GM04504 (cell line): ENCODE measurements at regions not wholly inside any gene's neighbourhood (a gene's known extent, or its start where the extent isn't known, plus 50 kb on each side); places are given as distances from the start of the nearest gene placed in this dataset.
"Not testable (repeated sequence)": the region's sequence is repeated elsewhere in the genome, so short reads cannot be mapped to it uniquely, and the experiment has no call there.

ENCODE experiments used
- DNase-seq: peaks from one replicate; pipeline ENCODE4 v3.0.0-alpha.2; 2012; ENCODE audit warnings: low read depth

GRCh38 chr17:71494062-71494855, 626.6 kb upstream of the SOX9 start:
- no peak for DNase-seq

DNA sequence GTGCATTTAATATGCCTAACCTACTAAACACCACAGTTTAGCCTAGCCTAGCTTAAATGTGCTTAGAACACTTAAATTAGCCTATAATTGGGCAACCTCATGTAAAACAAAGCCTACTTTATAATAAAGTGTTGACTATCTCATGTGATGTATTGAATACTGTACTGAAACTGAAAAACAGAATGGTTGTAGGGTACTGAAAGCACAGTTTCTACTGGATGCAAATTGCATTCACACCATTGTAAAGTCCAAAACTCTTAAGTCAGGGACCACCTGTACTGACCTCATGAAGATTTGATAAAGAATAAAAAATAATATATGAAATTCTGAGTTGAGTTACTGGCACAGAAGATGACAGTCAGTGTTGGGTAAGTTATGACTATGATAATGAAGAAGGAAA, 625.4 kb upstream of the SOX9 start:
- DNase-seq: no peak

GRCh38 chr17:71496552-71496951, 624.3 kb upstream of the SOX9 start:
- no peak for DNase-seq

- no peak for DNase-seq
These were observed 619.9 kb upstream of the SOX9 start for GRCh38 chr17:71500761-71501555.

DNA sequence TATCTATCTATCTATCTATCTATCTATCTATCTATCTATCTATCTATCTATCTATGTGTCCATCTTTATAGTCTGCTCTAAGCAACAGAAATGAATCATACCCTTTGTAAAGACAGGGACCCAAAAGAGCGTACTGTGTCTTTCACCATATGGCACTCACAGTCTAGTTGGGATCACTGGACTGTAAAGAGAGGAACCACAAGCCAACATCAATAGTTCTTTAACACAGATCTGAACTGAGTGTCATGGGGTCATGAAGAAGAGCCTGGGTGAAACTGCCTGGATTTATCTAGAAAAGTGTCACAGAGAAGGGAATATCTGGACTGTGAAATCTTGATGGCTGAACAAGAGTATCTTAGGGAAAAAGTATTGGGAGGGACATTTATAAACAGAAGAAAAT, 619.1 kb upstream of the SOX9 start:
- no peak for DNase-seq

GRCh38 chr17:71502443-71502842, 618.4 kb upstream of the SOX9 start:
- no peak for DNase-seq

GRCh38 chr17:71503710-71504465, 616.9 kb upstream of the SOX9 start:
- DNase-seq: no peak

DNA sequence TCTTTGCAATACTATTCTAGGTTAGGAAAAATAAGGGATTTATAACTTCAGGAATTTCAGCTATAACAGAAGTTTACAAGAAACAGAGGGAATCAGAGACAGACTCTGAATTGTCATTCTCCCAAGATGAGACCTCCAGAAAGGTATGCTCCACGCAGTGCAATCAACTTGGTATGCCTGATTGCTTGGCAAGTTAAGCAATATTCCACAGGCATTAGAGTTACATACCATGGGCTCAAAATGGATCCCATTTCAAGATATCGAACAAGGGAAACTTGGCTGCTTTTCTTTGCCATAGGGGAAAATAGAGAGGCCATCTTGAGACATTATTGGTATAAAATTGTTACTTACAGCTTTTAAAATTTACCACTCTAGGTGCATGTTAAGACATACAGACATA, 615.6 kb upstream of the SOX9 start:
- no peak for DNase-seq

GRCh38 chr17:71505981-71506380, 614.8 kb upstream of the SOX9 start:
- no peak for DNase-seq

DNA sequence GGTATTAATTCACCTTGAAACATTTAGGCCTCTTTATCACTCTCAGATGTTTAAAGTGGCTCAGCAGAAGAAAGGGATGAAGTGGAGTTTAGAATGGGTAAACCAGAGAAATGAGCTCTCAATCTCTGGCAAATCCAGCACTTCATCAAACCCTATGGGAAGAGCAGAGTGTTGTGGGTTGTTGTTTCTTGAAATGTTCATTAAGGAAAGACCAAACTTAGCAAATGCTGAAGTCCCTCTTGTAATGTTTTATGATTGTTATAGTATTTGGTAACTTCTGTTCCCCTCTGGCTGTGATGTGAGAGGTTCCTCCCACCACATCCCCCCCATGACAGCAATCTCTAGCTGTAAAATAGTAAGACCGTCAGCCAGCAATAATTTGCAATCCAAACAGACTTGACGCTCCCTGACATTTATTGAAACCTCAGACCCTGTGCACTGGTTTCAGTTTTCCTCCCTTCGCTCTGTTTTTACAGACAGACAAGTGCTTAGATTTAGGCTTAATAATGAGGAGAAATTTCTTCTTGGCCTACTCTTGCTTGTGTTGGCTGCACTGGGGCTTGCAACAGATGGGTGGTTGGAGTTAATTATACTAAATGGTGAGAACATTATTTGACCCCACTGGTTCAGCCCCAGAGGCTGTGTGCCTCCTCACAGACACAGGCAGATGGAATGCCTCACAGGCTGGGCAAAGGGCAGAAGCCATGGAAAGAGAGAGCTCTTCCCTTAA, 609.4 kb upstream of the SOX9 start:
- no peak for DNase-seq

DNA sequence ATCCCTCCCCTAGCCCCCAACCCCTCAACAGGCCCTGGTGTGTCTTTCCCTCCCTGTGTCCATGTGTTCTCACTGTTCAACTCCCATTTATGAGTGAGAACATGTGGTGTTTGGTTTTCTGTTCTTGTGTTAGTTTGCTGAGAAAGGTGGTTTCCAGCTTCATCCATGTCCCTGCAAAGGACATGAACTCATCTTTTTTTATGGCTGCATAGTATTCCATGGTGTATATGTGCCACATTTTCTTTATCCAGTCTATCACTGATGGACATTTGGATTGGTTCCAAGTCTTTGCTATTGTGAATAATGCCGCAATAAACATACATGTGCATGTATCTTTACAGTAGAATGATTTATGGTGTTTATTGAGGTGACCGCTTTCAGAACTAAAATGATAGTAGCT, 607.1 kb upstream of the SOX9 start:
- not testable (repeated sequence) for DNase-seq

- DNase-seq: no peak
These were observed 604.7 kb upstream of the SOX9 start for GRCh38 chr17:71516149-71516548.

- no peak for DNase-seq
These were observed 601.5 kb upstream of the SOX9 start for GRCh38 chr17:71519285-71519684.

DNA sequence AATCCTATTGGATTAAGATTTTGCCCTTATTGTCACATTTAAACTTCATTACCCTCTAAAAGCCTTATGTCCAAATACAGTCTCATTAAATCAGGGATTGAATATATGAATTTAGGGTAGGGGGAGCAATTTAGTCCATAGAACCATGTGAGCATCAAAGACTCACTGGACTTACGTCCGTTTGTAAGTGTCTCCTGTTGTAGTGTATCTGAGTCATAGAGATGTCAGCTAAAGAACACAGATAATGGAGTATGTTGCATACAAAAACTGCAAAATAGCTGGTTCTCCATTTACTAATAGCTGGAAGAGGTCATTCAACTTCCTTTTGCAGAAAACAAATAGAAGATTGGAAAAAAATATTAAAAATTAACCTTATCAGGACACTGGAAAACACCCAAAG, 599.1 kb upstream of the SOX9 start:
- no peak for DNase-seq

DNA sequence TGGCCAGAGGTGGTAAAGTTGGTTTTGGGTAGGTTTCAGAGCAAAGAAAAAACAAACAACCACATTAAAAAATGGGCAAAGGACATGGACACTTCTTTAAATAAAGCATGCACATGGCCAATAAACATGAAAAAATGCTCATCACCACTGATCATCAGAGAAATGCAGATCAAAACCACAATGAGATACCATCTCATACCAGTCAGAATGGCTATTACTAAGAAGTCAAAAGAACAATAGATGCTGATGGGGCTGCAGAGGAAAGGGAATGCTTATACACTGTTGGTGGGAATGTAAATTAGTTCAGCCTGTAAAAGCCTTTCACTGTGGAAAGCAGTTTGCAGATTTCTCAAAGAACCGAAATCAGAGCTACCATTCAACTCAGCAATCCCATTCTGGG, 598.4 kb upstream of the SOX9 start:
- DNase-seq: no peak

- no peak for DNase-seq
These were observed 593.5 kb upstream of the SOX9 start for GRCh38 chr17:71527311-71527710.

GRCh38 chr17:71528210-71528609, 592.6 kb upstream of the SOX9 start:
- no peak for DNase-seq

DNA sequence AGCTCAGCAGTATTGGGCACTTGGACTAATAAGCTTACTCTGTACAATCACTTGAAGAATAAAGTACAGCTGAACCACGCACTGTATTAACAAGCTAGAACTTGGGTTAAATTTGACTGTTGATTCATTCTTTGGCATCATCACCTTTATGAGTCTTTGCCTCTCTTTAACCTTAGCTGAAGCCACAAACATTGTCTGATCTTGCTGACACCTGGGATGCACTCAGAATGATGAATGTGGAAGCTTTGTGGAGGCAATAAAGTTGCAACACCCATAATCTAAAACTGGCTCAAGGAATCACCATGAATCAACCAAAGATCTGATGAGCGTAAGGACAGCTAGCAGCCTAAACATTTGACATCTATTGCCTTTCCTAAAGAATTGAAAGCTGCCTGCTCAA, 590.6 kb upstream of the SOX9 start:
- DNase-seq: peak; percentile 10

DNA sequence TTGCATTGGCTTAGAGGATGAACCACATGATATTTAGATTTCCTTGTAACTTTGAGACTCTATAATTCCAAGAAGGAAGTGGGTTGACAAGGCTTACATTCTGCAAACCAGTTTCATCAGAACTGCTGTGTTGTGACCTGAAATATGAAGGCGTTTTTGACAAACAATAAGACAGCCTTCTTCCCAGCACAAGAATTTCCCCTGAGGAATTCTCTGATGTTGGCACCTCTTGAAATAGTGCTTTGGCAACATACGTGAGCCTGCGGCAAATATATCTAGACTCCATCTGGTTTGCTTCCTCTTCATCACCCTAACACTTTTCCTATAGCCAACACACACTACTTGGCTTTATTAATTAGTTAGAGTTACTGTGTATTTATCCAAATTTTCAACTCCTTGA, 585.5 kb upstream of the SOX9 start:
- no peak for DNase-seq

DNA sequence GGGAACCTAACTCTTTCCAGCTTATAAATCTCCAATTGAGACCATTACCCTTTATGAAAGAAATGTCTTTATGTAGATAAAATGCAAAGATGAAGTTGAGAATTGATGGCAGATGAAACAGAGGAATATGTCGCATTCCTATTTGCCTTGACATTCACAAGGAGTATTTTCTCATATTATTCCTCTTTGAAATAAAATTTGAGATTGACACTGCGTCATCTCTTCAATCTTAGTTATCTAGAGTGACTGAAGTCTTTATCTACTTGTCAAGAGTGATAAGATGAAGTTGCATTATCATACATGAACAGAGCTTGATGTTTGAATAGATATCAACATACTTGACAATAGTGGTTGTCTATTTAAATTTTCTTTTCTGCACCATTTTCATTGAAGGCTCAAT, 574.4 kb upstream of the SOX9 start:
- no peak for DNase-seq

DNA sequence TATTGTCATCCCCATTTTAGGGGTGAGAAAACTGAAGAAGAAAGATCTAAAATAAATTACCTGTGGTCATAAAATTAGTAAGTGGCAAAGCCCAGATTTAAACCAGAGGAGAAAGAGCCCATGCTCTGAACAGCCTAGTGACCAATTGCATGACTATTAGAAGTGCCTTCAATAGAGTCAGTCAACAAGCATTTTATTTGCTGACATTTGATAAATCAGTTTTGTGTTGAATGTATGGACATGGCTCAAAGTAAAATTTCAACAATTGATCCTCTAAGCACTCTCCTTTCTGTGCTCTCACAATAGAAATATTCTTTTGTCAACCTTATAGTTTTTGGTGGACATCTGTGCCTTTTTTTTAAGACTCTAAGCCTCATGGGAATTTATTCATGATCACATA, 572.9 kb upstream of the SOX9 start:
- no peak for DNase-seq

DNA sequence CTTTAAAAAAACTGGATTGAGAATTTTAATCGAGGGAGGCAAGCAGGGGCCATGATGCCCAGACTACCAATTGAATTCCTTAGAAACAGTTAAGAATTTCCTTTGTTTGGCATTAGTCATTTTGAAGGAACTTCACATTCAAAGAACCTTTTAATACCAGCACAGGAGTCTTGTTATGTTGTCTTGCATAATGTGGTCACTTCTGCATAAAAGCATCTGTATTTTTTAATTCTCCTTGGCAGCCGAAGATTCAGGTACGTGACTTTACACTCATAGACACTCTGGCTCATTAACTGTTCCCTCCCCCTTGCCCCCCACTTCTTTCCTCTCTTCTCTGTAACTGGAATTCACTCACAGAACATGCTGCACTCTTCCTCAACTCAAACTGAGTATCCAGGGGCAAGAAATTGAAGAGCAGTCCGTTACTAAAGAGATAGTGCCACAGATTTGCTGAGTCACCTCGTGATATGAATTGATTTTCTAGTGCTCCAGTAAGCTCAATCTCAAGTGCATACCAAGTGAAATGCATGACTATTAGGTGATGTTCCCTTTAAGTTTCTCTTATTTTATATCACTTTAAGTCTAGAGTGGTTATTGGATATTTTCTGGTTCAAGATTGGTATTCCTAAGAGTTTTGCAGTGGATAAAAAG, 572.2 kb upstream of the SOX9 start:
- DNase-seq: no peak
